MM.1S (cell line): ENCODE measurements at regions not wholly inside any gene's neighbourhood (a gene's known extent, or its start where the extent isn't known, plus 50 kb on each side); places are given as distances from the start of the nearest gene placed in this dataset.

Source experiments
- DNase-seq: peaks from one replicate; pipeline ENCODE4 v3.0.0-alpha.2; 2015
- H2AFZ ChIP-seq: fragments of 300-600 bp; sonication (generic); 2 replicates; pipeline ENCODE4 v1.6.0; 2016; ENCODE audit warnings: antibody characterized with exemption, low read length
- H3F3A ChIP-seq: fragments of 300-600 bp; sonication (generic); 2 replicates; pipeline ENCODE4 v1.6.1; 2016; ENCODE audit warnings: mild to moderate bottlenecking, antibody characterized with exemption, low read length, moderate library complexity, mixed read lengths; ENCODE audit not compliant: insufficient read depth
- H3K27ac ChIP-seq: fragments of 300-600 bp; sonication (generic); 2 replicates; pipeline ENCODE4 v1.5.1; 2016; ENCODE audit warnings: mild to moderate bottlenecking, low read length
- H3K27me3 ChIP-seq: fragments of 300-600 bp; sonication (generic); replicated peaks from 2 replicates; pipeline ENCODE4 v1.6.0; 2016; ENCODE audit warnings: low read length; ENCODE audit not compliant: insufficient read depth
- H3K36me3 ChIP-seq: fragments of 300-600 bp; sonication (generic); replicated peaks from 2 replicates; pipeline ENCODE4 v1.6.1; 2016; ENCODE audit warnings: mild to moderate bottlenecking, low read length, mixed read lengths; ENCODE audit not compliant: insufficient read depth
- H3K4me1 ChIP-seq: fragments of 300-600 bp; sonication (generic); 2 replicates; pipeline ENCODE4 v1.6.1; 2016; ENCODE audit warnings: low read length, mixed read lengths
- H3K4me2 ChIP-seq: fragments of 300-600 bp; sonication (generic); 2 replicates; pipeline ENCODE4 v1.6.0; 2016; ENCODE audit warnings: low read depth, low read length
- H3K4me3 ChIP-seq: fragments of 300-600 bp; sonication (generic); 2 replicates; pipeline ENCODE4 v1.5.1; 2016; ENCODE audit warnings: low read length, mixed read lengths
- H3K79me2 ChIP-seq: fragments of 300-600 bp; sonication (generic); 2 replicates; pipeline ENCODE4 v1.6.1; 2016; ENCODE audit warnings: mixed run types, low read length, mixed read lengths
- H3K9ac ChIP-seq: fragments of 300-600 bp; sonication (generic); 2 replicates; pipeline ENCODE4 v1.6.1; 2016; ENCODE audit warnings: low read length, mixed read lengths
- H3K9me2 ChIP-seq: fragments of 300-600 bp; sonication (generic); replicated peaks from 2 replicates; pipeline ENCODE4 v1.6.1; 2016; ENCODE audit warnings: mild to moderate bottlenecking, low read length, mixed read lengths; ENCODE audit not compliant: insufficient read depth
- H3K9me3 ChIP-seq: fragments of 300-600 bp; sonication (generic); replicated peaks from 2 replicates; pipeline ENCODE4 v1.6.1; 2016; ENCODE audit warnings: mild to moderate bottlenecking, low read length, mixed read lengths; ENCODE audit not compliant: insufficient read depth
- H4K20me1 ChIP-seq: fragments of 300-600 bp; sonication (generic); 2 replicates; pipeline ENCODE4 v1.6.1; 2016; ENCODE audit warnings: mild to moderate bottlenecking, low read length, moderate library complexity, mixed read lengths; ENCODE audit not compliant: insufficient read depth
- EZH2 ChIP-seq: fragments of 300-600 bp; sonication (generic); optimal IDR thresholded peaks from 2 replicates; pipeline ENCODE3; 2017; ENCODE audit warnings: low read depth, mild to moderate bottlenecking, antibody characterized with exemption, low read length, mixed read lengths
- EZH2phosphoT487 ChIP-seq: fragments of 300-600 bp; sonication (generic); IDR thresholded peaks from 2 replicates; pipeline ENCODE4 v1.6.1; 2018; ENCODE audit warnings: antibody characterized with exemption, low read length
- TF ChIP-seq, protein P1 (sequence below): fragments of 300-600 bp; sonication (generic); IDR thresholded peaks from 2 replicates; pipeline ENCODE4 v1.5.1; 2016; ENCODE audit warnings: antibody characterized with exemption, low read length, mixed read lengths

DNA sequence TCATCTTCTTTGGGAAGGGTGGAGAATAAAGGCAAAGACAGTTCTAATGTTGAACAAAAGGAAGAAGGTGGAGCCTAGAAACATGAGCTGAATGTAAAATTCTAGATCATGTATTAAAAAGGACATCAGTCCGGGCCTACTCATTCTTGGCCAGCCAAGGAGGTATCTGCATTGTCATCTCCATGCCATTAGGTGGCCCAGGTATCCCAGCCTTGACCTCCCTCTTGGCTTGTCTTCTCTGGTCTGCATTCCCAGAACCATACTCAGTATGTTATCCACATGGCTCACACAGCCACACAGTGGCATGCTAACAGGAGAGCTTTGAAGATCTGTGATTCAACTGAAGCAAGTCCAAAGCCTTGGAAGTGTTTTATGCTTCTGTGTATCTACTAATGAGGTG, 369.8 kb upstream of the KAZN start:
- Histone ChIP-seq H2AFZ (no peak overlapping the region), H3K4me3 (no peak overlapping the region), H3K9me3 (no peaks in the 10 kb centered on the region), H3K9me2 (no peaks in the 10 kb centered on the region), H3F3A (no peaks in the 10 kb centered on the region), H3K9ac (no peak overlapping the region), H3K36me3 (no peaks in the 10 kb centered on the region), H3K4me1 (no peaks in the 10 kb centered on the region), H3K79me2 (no peaks in the 10 kb centered on the region), H3K27ac (no peak overlapping the region), H4K20me1 (no peaks in the 10 kb centered on the region), H3K27me3 (no peaks in the 10 kb centered on the region), H3K4me2 (no peak overlapping the region)
- TF ChIP-seq, protein P1, sequence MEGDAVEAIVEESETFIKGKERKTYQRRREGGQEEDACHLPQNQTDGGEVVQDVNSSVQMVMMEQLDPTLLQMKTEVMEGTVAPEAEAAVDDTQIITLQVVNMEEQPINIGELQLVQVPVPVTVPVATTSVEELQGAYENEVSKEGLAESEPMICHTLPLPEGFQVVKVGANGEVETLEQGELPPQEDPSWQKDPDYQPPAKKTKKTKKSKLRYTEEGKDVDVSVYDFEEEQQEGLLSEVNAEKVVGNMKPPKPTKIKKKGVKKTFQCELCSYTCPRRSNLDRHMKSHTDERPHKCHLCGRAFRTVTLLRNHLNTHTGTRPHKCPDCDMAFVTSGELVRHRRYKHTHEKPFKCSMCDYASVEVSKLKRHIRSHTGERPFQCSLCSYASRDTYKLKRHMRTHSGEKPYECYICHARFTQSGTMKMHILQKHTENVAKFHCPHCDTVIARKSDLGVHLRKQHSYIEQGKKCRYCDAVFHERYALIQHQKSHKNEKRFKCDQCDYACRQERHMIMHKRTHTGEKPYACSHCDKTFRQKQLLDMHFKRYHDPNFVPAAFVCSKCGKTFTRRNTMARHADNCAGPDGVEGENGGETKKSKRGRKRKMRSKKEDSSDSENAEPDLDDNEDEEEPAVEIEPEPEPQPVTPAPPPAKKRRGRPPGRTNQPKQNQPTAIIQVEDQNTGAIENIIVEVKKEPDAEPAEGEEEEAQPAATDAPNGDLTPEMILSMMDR = no peak
- TF ChIP-seq EZH2 (no peak), EZH2phosphoT487 (no peak)
- DNase-seq = no peak

DNA sequence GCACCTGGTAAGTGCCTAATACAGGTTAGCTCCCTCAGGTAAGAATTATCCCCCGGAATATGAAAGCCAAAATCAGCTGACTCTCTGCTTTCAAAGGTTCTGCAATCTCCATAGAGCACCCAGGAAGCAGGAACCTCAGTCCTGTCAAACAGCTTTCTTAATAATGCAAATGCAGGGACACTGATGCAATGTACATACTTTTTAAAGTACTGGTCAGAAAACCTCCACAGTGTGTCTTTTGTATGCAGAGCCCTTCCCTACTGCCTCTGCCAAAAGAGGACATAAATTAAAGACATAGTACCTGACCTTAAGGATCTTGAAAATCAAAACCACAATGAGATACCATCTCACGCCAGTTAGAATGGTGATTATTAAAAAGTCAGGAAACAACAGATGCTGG, 365.0 kb upstream of the KAZN start:
- no peak overlapping the region for H3K9ac ChIP-seq
- H3K4me3 ChIP-seq = no peak overlapping the region
- H3K4me1 ChIP-seq = no peaks in the 10 kb centered on the region
- H3K27ac ChIP-seq = no peak overlapping the region
- H3K9me2 ChIP-seq = no peaks in the 10 kb centered on the region
- no peaks in the 10 kb centered on the region for H3K79me2 ChIP-seq
- H3F3A ChIP-seq = no peaks in the 10 kb centered on the region
- H3K36me3 ChIP-seq = no peaks in the 10 kb centered on the region
- TF ChIP-seq, protein P1 = no peak
- TF ChIP-seq EZH2phosphoT487 = no peak
- no peaks in the 10 kb centered on the region for H3K27me3 ChIP-seq
- no peaks in the 10 kb centered on the region for H3K9me3 ChIP-seq
- DNase-seq = no peak
- H4K20me1 ChIP-seq = no peaks in the 10 kb centered on the region
- H2AFZ ChIP-seq = no peak overlapping the region
- H3K4me2 ChIP-seq = no peak overlapping the region

DNA sequence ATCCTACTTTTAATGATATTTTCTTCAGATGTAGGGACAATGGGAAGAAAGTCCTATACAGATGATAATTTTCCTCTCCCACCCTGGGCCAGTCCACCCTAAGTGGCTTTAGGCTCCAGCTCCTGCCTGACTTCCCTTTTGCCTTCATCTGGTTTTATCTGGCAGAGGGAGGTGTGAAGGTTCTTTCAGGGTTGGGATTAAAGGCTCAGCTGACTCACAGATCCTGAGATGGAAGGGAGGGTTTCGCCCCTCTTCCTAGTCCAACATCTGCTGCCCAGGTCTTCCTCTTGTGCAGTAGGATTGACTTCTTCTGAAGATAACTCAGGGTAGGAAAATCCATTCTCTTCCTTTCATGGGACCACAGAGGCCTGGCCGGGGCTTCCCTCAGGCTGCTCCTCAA, 362.4 kb upstream of the KAZN start:
- Histone ChIP-seq H3K36me3 (no peaks in the 10 kb centered on the region), H3F3A (no peaks in the 10 kb centered on the region), H4K20me1 (no peaks in the 10 kb centered on the region), H2AFZ (no peak overlapping the region), H3K9me2 (no peaks in the 10 kb centered on the region), H3K4me3 (no peak overlapping the region), H3K27ac (no peak overlapping the region), H3K9me3 (no peaks in the 10 kb centered on the region), H3K9ac (no peak overlapping the region), H3K4me1 (no peaks in the 10 kb centered on the region), H3K79me2 (no peaks in the 10 kb centered on the region), H3K27me3 (no peaks in the 10 kb centered on the region), H3K4me2 (no peak overlapping the region)
- no peak for DNase-seq
- TF ChIP-seq EZH2phosphoT487 = no peak
- TF ChIP-seq EZH2 = no peak
- TF ChIP-seq, protein P1 = no peak
